Spleen (tissue), 11 donors: ENCODE measurements at regions not wholly inside any gene's neighbourhood (a gene's known extent, or its start where the extent isn't known, plus 50 kb on each side); places are given as distances from the start of the nearest gene placed in this dataset.

Experiments used
- DNase-seq: peaks from one replicate; pipeline ENCODE4 v3.0.0-alpha.2; 2020
- H3K27ac ChIP-seq, 8 donors: fragments of 200-600 bp; sonication (generic) in 7 of 8; 1 replicate in 4 of 8; 2 replicates in 4 of 8; pipeline versions ENCODE4 v1.5.0 to v1.8.0; 2016 to 2021; ENCODE audit warnings: inconsistent platforms in 4 of 8, mild to moderate bottlenecking in 4 of 8, moderate library complexity in 1 of 8
- H3K27me3 ChIP-seq, 7 donors: fragments of 200-600 bp; sonication (generic) in 6 of 7; replicated peaks in 1 of 7; 1 replicate in 4 of 7; 2 replicates in 3 of 7; pipeline versions ENCODE4 v1.5.0 to v1.8.0; 2016 to 2021; ENCODE audit warnings: inconsistent platforms in 3 of 7, mild to moderate bottlenecking in 1 of 7
- H3K36me3 ChIP-seq, 6 donors: fragments of 200-600 bp; sonication (generic) in 5 of 6; 1 replicate in 4 of 6; 2 replicates in 2 of 6; pipeline versions ENCODE4 v1.5.0 to v1.8.0; 2016 to 2021; ENCODE audit warnings: inconsistent platforms in 2 of 6
- H3K4me1 ChIP-seq, 6 donors: fragments of 200-600 bp; sonication (generic) in 5 of 6; 1 replicate in 3 of 6; 2 replicates in 3 of 6; pipeline versions ENCODE4 v1.5.0 to v1.8.0; 2016 to 2021; ENCODE audit warnings: inconsistent platforms in 3 of 6
- H3K4me3 ChIP-seq, 8 donors: fragments of 200-600 bp; sonication (generic) in 7 of 8; 1 replicate in 4 of 8; 2 replicates in 4 of 8; pipeline versions ENCODE4 v1.5.0 to v1.8.0; 2016 to 2021; ENCODE audit warnings: inconsistent platforms in 4 of 8, mild to moderate bottlenecking in 4 of 8, moderate library complexity in 2 of 8
- H3K9me3 ChIP-seq, 8 donors: fragments of 200-600 bp; sonication (generic) in 7 of 8; 1 replicate in 4 of 8; 2 replicates in 4 of 8; pipeline versions ENCODE4 v1.5.0 to v1.8.0; 2016 to 2021; ENCODE audit warnings: inconsistent platforms in 4 of 8
- CTCF ChIP-seq, 11 experiments: fragments of 200-600 bp in 7 of 11; fragments of 450-650 bp in 4 of 11; sonication (generic) in 4 of 11; IDR thresholded peaks in 8 of 11; conservative IDR thresholded peaks in 3 of 11; 1 replicate in 7 of 11; 2 replicates in 4 of 11; pipeline versions ENCODE4 v1.4.0 to v1.8.0; 2016 to 2021; ENCODE audit warnings: antibody characterized with exemption in 11 of 11, inconsistent platforms in 4 of 11, mild to moderate bottlenecking in 1 of 11
- POLR2A ChIP-seq, 3 donors: fragments of 450-650 bp; IDR thresholded peaks; one replicate each; pipeline ENCODE4 v1.5.1; 2017; ENCODE audit warnings: antibody characterized with exemption in 3 of 3, mild to moderate bottlenecking in 1 of 3
- POLR2AphosphoS5 ChIP-seq, 3 donors: sonication (generic); formaldehyde crosslinking; IDR thresholded peaks; one replicate each; pipeline ENCODE4 v1.5.1; 2017; ENCODE audit warnings: antibody characterized with exemption in 3 of 3
- whole genome bisulfite sequencing, 5 donors: extraction: QIAGEN DNeasy Blood & Tissue Kit in 3 of 5; methylation state at CpG; one replicate each; pipeline versions ENCODE4 v1.1.5 to v1.1.7; 2013 to 2018; 5-methylcytosine and 5-hydroxymethylcytosine counted together
- intact Hi-C: fragments of 100-400 bp; cut with DNase I; formaldehyde crosslinking; loops from one replicate; pipeline ENCODE4 v1.15.0; 2023; ENCODE audit warnings: low total_unique reads
- donor health status: healthy with polysubstance abuse.
- donor health status: DM: no; HTN: no; CAD: no; lungs with moderate emphysema.
- donor health status: DM: no; HTN: no; CAD: no.
- donor health status: Bipolar disorder and iron deficiency.
- donor health status: healthy.
- donor health status: DM: no; HTN: no; CAD: no.
- donor health status: DM: yes; HTN: yes; CAD: no.

DNA sequence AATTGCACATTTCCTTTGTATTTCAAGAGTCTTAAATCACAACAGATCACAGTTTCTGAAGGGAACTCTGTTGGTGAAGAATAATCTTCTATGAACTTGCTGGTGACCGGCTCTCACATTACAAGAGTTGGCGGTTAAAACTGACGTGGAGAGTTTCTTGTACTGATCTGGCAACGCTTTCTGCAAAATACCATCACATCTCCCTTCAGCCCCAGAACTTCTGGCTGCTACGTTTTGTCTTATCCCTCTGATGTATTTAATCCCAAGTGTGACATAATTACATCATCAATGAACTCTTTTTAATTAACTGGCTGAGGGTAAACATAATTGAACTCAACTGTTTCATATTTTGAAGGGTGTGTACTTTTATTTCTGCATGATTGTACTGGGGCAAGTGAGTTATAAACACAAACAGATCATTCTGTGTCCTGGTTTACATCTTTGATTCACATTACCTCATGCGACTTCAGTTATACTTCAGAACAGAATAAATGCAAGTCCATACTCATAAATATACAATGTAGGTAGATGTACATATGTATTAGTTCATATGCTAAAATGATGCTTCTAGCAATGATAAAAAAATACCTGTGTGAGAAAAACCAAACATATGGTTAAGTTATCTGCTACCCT, 105.1 kb upstream of the NPVF start:
- 85 to 91% (median 89%) methylated on average over 6 of the region's 6 CpGs for WGBS, 5 donors
- Histone ChIP-seq H3K4me3 (no peak overlapping the region), H3K27ac (no peak overlapping the region), H3K4me1 (no peaks in the 10 kb centered on the region), H3K36me3 (no peaks in the 10 kb centered on the region), H3K9me3 (peaks cover 0 to 4% (median 0%) of the 10 kb centered on the region in 8 donors), H3K27me3 (no peaks in the 10 kb centered on the region)
- no peak for TF ChIP-seq POLR2AphosphoS5 (IDR thresholded peaks at IDR 0.05)
- TF ChIP-seq CTCF (IDR thresholded peaks at IDR 0.05 in 8 of 11, conservative IDR thresholded peaks at IDR 0.05 in 3 of 11), result no peak
- no peak for TF ChIP-seq POLR2A (IDR thresholded peaks at IDR 0.05)
- no peak for DNase-seq
- intact Hi-C loops, result no loop called here

- peaks cover 0 to 22% (median 0%) of the 10 kb centered on the region in 7 donors for H3K27me3 ChIP-seq
- TF ChIP-seq POLR2AphosphoS5 (IDR thresholded peaks at IDR 0.05) (no peak), POLR2A (IDR thresholded peaks at IDR 0.05) (no peak)
- WGBS, 5 donors, result 65 to 78% (median 71%) methylated on average over 4 of the region's 4 CpGs
These were observed 119.2 kb upstream of the NPVF start for GRCh38 chr7:25347360-25348066.

DNA sequence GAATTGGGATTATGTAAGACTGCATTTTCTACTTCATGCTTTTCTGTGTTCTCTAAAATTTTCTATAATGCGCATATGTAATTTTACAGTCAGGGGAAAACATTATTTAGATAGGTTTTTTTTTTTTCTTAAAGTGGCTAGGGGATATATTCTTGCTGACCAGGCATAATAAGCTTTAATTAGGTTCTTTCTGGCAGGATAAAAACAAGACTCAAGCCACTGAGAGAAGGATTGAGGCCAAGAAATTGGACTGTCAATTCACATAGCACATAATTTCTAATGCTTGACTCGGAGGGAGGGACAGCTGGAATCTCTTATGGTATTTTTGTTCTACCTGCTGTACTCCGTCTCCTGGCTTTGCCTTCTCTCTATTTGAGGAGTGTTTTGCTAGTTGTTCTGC, 119.8 kb upstream of the NPVF start:
- TF ChIP-seq POLR2AphosphoS5 (IDR thresholded peaks at IDR 0.05), result no peak
- no peak for TF ChIP-seq CTCF (IDR thresholded peaks at IDR 0.05 in 8 of 11, conservative IDR thresholded peaks at IDR 0.05 in 3 of 11)
- no peak for TF ChIP-seq POLR2A (IDR thresholded peaks at IDR 0.05)
- no peak overlapping the region for H3K4me3 ChIP-seq
- peaks cover 0 to 22% (median 0%) of the 10 kb centered on the region in 7 donors for H3K27me3 ChIP-seq
- no peak for DNase-seq
- H3K9me3 ChIP-seq, result no peaks in the 10 kb centered on the region
- H3K36me3 ChIP-seq, result no peaks in the 10 kb centered on the region
- intact Hi-C loops, result no loop called here
- WGBS, 5 donors, result 81 to 92% (median 82%) methylated on average over 3 of the region's 3 CpGs
- H3K4me1 ChIP-seq, result no peaks in the 10 kb centered on the region
- no peak overlapping the region for H3K27ac ChIP-seq

More at GRCh38 chr7:25347360-25348066, 119.2 kb upstream of the NPVF start:
- H3K9me3 ChIP-seq, result no peaks in the 10 kb centered on the region
- DNase-seq, result no peak
- no peak overlapping the region for H3K27ac ChIP-seq
- H3K4me1 ChIP-seq, result no peaks in the 10 kb centered on the region
- intact Hi-C loops, result no loop called here
- H3K4me3 ChIP-seq, result no peak overlapping the region
- H3K36me3 ChIP-seq, result no peaks in the 10 kb centered on the region

GRCh38 chr7:25349283-25350017, 121.2 kb upstream of the NPVF start:
- no peak overlapping the region for H3K27ac ChIP-seq
- intact Hi-C loops, result no loop called here
- no peaks in the 10 kb centered on the region for H3K4me1 ChIP-seq
- H3K27me3 ChIP-seq, result peaks cover 0 to 22% (median 0%) of the 10 kb centered on the region in 7 donors
- no peak for TF ChIP-seq POLR2A (IDR thresholded peaks at IDR 0.05)
- TF ChIP-seq POLR2AphosphoS5 (IDR thresholded peaks at IDR 0.05), result no peak
- no peak for TF ChIP-seq CTCF (IDR thresholded peaks at IDR 0.05 in 8 of 11, conservative IDR thresholded peaks at IDR 0.05 in 3 of 11)
- DNase-seq, result no peak
- H3K36me3 ChIP-seq, result no peaks in the 10 kb centered on the region
- WGBS, 5 donors, result 79 to 85% (median 83%) methylated on average over 6 of the region's 6 CpGs
- no peaks in the 10 kb centered on the region for H3K9me3 ChIP-seq
- H3K4me3 ChIP-seq, result no peak overlapping the region
